ENCODE measurements at regions not wholly inside any gene's neighbourhood (a gene's known extent, or its start where the extent isn't known, plus 50 kb on each side); places are given as distances from the start of the nearest gene placed in this dataset.
"Not testable (repeated sequence)": the region's sequence is repeated elsewhere in the genome, so short reads cannot be mapped to it uniquely, and the experiment has no call there.

DNA sequence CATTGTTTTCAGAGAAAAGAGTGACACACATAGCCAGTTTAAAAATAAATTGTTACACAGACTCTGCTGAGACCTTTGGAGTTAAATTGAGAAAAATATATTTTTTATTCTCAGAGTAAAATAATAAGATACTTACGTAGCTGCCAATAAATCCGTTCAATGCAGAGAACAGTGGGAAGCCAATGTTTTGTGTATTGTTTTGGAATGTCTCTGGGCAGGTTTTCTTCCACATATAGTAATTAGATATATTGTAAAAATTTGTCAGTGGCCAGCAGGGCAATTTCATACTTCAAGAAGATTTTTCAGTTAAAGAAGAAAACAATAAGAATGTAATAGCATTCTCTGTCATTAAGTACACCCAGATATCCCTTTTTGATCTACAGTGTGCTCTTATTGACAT is 999.5 kb upstream of the INTU start:
- DNase-seq: no peak

DNA sequence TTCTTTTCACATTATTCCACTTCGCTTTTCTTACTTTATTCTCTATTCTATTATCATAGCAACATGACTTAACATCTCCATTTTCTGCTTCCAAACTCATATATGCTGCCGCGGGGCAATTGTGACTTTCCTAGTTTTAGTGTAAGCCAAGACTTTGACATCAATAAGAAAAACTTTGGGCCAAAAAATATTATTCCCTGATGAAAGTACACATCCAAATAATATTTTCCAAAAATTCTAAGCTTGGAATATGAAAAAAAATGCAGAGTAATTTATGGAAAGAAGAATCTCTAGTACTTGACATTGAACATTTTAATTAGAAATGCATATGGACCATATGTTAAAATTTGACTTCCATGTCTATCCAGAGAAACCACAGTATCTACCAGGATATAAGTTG is 995.1 kb upstream of the INTU start:
- no peak for DNase-seq

DNA sequence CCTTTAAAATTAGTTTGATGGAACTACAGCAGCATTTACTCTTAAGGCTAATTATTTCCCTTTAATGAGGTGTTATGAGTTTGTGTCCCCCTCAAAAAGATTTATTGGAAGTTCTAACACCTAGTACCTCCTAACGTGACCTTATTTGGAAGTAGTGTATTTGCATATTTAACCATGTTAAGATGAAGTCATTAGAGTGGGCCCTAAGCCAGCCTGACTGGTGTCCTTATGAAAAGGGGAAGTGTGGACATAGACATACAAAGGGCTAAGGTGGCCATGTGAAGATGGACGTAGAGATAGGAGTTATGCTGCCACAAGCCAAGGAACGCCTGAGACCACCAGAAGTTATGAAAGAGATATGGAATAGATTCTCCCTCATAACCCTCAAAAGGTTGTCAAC is 985.4 kb upstream of the INTU start:
- no peak for DNase-seq

DNA sequence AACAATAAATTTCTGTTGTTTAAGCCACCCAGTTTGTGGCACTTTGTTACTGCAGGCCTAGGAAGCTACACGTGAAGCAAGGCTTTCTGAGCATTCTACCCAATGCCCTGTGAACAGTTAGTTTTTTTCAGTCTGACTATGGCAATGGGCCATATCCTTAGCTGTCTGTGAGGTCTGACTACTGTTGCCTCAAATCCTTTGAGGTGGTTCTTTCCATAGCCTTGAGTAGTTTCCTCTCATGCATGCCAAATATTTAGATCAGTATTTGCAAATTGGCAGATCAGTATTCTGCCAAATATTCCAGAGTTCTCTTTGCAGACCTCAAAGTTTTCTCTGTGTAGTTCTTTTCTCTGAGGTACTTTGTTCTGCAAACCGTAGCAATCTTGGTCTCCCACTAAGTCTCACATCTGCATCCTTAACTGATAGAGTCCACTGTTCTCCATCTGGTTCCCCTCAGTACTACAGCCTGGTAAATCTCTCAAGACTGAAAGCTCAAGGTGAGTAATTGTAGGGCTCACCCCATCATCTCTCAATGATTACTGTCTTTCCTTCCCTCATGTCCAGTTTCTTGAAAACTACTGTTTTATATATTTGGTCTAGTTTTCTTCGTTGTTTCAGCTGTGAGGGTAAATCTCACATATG is 984.9 kb upstream of the INTU start:
- no peak for DNase-seq

DNA sequence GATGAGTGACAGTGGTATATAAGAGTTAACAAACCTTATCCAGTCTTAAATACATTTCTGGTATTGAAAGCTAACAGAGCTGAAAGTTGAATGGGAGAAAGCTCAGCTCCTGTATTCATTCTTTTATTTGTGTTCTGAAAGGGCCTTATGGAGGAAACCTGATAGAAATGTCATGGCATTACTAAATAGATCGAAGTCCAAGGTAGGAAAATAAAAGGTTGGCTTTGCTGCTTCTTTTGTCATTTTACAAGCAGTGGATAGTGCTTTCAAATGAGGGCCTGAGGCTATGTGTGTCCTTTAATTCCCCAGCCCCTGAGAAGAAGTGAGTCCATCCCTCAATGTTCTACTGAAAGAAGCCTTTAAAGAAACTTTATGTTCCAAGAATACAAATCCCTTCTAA is 974.3 kb upstream of the INTU start:
- no peak for DNase-seq

DNA sequence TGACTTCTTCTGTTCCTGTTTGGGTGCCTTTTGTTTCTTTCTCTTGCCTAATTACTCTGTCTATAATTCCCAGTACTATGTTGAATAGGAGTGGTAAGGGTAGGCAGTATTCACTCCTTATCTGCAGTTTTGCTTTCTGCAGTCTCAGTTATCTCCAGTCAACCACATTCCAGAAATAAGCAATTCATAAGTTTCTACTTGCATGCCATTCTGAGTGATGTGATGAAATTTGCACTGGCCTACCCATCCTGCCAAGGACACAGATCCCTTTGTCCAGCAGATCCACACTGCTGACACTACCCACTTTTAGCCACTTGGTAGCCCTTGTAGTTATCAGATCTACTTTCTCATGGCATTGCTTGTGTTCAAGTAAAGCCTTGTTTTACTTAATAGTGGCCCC is 971.6 kb upstream of the INTU start:
- no peak for DNase-seq

DNA sequence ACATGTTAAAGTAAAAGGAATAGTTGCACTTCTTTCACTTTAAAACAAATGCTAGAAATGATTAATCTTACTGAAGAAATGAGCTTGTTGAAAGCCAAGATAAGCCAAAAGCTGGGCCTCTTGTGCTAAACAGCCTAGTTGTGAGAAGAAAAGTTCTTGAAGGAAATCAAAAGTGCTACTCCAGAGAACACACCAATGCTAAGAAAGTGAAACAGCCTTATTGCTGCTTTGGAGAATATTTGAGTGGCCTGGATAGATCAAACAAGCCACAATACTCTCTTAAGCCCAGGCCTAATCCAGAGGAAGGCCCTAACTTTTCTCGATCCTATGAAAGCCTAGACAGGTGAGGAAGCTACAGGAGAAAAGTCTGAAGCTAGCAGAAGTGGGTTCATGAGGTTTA is 967.9 kb upstream of the INTU start:
- no peak for DNase-seq

DNA sequence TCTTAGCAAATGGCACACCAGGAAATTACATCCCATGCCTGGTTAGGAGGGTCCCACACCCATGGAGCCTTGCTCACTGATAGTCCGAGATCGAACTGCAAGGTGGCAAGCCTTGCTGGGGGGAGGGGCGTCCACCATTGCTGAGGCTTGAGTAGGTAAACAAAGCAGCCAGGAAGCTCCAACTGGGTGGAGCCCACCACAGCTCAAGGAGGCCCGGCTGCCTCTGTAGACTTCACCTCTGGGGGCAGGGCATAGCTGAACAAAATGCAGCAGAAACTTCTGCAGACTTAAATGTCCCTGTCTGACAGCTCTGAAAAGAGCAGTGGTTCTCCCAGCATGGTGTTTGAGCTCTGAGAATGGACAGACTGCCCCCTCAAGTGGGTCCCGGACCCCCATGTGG is 962.7 kb upstream of the INTU start:
- not testable (repeated sequence) for DNase-seq

DNA sequence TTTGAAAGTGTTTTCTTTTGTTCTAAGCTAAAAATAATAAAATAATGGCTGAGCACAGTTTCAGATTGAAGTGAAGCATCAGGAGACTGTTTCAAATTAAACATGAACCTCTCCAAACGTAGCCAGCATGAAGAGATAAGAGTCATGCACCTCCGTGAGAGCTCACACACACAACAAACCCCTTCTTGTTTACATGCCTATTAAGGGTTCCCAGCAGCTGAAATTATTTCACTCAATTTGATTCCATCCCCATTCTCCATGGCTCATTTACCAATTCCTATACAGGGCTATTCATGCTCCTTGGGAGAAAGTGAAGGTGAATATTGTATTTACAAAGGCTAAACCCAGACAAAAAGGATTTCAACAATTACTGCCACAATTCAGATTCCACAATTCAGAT is 954.1 kb upstream of the INTU start:
- DNase-seq: no peak

DNA sequence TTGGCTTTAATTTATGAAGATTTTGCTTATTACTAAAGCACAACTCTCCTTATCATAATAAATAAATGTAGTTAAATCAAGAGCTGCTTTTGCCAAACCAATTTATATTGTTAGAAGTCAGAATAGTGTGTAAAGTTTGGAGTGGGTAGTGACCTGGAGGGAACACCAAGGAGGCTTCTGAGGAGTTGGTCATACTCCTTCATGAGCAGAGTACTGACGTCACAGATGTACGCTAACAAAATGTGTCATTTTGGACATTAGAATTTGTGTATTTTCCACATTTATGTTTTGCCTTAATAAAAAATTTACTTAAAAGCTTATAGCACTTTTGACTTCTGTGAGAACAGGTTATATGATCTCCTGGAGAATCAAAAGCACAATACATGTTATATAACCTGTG is 953.5 kb upstream of the INTU start:
- no peak for DNase-seq

DNA sequence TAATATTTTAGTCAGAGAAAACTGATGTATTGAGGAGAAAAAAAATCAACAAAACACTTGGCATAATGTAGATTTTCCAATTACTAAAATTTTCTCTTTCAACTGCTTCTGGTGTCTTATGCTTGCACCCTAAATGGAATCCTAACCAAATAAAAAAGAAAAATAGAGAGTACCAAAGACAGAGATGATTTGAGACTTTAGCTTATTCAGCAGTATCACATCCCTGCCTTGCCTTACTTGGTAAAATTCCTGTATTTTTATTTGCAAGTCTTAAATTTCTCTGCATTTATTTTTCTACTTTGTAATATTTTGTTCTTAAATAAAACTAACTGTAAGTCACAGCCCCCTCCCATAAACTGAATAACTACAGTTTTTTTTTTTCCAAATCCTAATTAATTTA is 950.5 kb upstream of the INTU start:
- no peak for DNase-seq

DNA sequence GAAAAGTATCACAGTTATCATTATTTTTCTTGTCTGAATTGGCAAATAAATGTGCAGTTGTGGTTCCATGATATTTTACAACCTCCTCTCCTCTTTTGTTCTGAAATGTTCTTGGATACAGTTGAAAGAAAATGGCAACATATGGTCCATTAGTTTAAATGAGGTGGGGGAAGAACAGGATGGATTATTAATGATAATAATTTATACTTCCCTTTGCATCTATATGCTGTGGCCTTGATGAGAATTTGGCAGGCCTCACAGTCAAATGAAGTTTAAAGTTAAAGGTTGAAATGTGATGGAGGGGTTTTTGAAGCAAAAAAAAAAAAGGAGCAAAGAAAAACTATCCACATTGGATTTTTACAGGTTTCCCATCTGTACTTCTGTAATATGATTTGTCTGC is 946.3 kb upstream of the INTU start:
- DNase-seq: no peak

DNA sequence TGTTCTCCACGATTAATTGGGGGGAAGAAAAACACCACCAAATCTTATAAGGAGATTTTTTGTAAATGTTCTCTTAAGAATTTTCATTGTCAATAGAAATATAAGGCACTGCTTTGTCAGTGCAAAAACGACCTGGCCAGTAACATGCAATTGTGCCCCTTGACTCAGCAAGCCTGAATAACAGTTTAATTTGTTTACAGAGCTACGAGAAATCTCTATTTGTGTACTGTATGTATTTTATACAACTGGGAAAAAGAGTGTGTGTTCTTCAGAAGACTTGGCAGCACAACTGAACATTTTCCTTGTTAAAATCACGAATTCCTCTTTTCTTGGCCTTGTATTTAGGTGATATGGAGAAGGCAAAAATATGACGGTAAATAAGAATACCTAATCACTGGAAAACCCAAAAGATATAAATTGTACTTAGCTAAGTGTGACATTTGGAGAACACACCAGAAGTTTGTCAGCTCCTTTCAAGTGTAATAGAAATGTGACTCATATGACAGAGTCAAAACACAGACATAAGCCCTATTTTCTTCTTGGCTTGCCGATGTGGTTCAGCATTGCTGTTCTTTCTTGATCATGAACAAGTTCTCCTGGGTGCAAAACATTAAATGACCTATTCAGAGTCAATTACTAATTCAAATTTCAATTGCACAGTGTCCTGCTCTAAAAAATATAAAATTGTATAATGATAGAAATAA is 945.0 kb upstream of the INTU start:
- no peak for DNase-seq

DNA sequence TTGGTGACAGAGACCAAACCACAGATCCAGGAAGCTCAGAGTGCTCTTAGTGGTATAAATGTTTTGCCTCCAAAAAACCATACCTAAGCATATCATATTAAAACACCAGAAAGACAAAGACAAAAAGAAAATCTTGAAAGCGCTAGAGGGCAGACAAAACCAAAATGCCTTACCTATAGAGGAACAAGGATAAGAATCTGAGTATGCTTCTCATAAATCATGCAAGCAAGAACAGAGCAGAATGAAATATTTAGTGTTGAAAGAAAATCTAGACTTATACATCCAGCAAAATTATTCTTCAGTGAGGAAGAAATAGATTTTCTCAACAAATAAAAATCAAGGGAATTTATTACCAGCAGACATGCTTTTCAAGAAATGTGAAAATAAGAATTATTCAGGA is 941.0 kb upstream of the INTU start:
- no peak for DNase-seq

DNA sequence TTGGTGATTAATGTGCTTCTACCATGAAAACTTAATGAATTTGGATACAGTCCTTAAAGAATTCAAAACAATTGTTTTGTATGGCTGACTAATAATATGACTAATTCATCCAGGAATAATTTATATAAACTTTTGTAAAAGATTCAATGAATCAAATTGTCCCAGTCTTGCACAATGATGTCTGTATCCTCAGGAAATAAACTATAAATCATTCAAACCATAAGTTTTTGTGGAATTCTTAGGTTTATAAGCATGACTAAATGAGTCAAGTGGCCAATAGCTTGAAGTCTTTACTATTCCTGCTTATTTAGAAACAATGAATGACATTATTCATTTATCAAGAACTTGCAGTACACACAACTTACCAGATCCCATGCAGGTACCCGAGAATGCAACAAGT is 935.0 kb upstream of the INTU start:
- no peak for DNase-seq

DNA sequence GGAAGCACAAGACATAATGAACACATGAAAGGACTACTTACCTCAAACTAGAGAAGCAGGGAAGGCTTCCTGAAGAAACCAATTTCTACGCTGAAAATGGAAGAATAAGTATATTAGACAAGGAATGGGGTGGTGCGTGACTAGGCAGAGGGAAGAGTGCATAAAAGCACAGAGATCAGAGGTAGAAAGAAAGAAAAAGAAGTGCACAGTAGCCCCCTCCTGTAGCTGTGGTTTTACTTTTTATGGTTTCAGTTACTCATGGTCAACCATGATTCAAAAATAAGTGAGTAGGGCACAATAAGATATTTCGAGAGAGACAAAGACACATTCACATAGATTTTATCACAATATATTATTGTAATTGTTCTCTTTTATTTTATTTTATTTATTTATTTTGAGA is 934.5 kb upstream of the INTU start:
- no peak for DNase-seq

DNA sequence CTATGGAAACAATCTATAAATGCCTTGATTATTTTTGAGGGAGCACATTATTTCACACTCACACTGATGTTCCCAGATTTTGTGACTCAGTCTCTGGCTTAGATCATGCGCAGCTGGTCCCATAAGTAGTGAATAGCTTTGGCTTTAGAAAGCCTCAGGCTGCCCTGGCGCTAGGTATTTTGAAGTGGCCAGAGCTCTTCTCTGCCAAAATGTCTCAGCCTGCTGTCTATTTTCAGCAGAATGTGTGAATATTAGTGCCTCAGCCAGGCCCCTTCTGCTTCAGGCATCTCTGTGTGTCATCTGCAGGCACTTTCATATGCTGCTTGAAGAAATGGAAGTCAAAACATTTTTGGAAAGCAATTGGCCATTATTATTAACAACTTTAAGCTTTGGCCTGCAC is 931.0 kb upstream of the INTU start:
- DNase-seq: no peak

DNA sequence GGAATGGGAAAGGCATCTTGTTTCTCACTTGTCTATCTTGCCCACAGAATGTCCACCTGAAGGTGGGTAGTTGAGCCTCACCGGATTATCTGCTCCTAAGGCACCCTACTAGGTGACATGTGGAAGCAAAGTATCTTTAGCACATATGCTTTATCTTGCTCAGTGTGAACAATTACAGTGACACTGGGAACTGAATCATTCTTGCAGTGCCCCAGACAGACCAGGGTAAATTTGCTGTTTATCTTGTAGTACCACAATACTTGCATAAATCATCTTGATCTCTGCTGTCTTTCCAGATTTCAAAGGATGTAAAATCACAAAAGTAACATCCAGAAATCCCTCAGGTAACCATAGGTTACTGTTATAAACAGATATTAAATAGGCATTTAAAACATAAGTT is 930.0 kb upstream of the INTU start:
- DNase-seq: no peak

DNA sequence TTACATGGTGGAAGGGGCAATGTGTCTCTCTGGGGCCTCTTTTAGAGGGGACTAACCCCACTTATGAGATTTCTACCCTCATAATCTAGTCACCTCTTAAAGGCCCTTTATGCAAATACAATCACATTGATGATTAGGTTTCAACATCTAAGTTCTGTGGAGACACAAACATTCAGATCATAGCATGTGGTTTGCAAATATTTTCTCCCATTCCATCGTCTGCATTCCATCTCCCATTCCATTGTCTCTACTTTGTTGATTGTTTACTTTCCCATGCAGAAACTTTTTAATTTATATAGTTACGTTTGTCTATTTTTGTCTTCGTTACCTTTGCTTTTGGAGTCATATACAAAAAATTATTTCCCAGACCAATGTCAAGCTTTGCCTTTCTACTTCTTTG is 927.5 kb upstream of the INTU start:
- DNase-seq: no peak

DNA sequence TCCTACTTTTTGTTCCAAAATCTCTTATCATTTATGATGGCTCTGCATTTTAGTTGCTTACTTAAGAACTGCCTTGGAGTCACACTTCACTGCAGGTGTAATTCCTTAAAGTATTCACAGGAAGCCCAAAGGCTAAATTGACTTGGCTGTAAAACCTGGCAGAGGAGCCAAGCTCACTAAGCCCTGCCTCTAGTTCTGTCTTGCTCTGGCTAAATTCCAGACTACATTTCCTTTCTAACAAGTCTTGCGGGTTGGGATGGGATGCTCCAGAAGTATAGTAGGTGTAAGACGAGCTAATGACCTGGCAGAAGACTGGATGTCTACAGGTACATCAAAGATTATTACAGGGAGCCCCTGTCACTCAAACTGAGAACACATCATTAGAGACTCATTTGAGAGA is 924.0 kb upstream of the INTU start:
- DNase-seq: no peak

DNA sequence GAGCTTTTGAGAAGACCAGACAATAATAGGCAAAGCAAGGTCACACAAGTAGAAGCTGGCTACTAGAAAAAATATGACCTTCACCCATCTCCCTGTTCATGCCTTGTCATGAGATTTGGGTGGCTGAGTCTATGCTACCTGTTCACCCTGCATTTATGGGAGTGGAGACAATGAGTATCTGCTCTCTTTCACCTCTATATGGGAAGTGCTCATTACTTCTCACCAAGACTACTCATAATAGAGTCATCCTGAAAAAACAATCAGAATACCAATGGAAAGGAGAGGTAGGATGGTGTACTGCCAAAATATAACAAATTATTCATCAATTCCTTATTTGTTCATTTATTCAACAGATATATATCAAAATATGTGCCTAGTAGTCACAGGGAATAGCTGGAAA is 921.8 kb upstream of the INTU start:
- no peak for DNase-seq

DNA sequence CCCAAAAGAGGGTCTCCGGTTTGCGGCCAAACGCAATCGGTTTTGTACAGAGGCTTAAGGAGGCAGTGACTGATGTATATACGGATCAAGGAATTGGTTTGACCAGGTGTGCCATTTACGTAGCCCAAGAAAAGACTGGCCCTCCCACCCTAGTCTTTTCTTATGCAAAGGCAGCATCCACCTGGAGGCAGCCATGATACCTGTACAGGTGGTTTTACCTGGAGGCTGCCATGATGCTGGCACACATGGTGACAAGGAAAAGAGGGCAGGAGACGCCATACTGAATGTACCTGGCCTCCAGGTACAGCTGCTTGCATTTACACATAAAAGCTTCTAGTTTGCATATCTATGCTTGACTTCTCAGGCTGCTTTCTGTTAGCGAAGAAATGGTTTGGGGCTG is 917.7 kb upstream of the INTU start:
- no peak for DNase-seq

DNA sequence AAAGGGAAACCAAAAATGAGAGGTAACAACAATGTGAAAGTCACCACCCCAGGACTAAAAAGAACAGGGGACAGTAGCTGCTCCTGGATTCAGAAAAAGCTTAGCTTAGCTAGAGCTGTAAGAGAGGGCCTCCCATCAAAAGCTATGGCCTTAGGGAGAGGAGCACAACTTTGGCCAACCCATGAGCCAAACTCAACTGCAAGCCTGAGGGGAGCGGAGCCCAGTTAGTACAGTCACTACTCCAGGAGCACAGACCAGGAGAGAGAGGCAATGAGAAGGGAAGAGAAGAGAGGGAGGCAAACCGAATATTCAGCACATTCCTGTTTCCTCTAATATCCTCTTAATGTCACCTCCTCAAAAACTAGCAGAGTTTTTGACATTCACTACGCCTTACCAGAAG is 917.1 kb upstream of the INTU start:
- no peak for DNase-seq

DNA sequence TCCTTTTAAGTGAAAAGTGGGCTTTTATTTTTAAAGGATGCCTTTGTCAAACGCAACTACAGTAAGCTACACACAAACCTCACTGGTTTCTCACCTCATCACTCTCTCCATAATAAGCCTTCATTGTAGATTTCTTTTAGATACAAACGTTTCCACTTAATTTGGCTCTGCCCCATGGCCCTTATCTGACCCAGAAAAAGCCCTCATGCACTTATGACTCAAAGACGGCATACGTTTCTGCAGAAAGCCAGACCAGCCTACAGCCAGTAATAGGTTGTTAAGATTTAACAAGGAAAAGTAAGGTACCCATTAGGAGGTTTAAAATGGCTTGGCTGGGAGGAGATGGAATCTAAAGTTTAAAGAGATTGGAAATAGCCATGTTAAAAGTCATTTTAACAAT is 914.6 kb upstream of the INTU start:
- no peak for DNase-seq

DNA sequence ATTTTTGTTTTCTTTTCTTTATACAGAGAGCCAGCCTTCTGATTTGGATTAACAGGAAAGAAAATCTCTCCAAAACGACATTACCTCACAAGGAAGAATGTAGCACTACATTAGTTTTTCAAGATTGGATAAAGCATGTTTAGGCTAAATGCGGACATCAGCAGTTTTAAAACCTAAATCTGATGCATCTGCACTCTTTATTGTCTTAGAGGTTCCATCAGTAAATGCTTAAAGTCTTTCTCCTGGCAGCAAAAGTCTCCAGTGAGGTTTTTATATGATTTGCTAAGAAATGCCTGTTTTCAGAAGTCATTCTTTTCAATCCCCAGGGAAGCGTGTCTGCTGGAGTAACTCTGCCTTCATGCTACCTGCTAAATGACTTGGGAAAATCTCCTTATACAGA is 912.9 kb upstream of the INTU start:
- DNase-seq: no peak

All from activated CD4-positive, alpha-beta T cell treated with anti-CD3 and anti-CD28 coated beads, Interleukin-10, Interleukin-2, amounts not matched to agents 100 ng/mL and 50 ng/mL, durations not matched to agents 16 hours and 8 hours (primary cell).